ENCODE measurements at regions not wholly inside any gene's neighbourhood (a gene's known extent, or its start where the extent isn't known, plus 50 kb on each side); places are given as distances from the start of the nearest gene placed in this dataset.

DNA sequence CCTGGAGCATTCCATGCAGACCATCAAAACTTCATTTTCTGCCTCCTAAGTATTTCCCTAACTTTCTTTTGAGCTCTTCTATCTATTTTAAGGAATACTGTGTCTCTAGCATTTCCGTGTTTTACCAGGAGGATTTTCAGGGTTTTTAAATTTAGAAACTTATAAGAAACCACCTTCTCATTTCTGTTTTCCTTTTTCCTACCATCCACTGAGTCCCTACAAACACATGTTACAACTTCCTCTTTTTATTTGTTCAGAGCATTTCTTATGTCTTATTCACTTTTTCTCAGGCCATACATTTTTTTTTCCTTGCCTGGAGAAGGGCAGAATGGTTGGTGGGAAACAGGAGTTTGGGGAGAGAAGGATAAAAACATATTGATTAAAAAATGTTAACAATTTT is 130.0 kb upstream of the BMP5 start:
- CTCF ChIA-PET: no interaction called here
- no peak for DNase-seq (ENCODE audit: extremely low spot score)
- TF ChIP-seq, protein P1, sequence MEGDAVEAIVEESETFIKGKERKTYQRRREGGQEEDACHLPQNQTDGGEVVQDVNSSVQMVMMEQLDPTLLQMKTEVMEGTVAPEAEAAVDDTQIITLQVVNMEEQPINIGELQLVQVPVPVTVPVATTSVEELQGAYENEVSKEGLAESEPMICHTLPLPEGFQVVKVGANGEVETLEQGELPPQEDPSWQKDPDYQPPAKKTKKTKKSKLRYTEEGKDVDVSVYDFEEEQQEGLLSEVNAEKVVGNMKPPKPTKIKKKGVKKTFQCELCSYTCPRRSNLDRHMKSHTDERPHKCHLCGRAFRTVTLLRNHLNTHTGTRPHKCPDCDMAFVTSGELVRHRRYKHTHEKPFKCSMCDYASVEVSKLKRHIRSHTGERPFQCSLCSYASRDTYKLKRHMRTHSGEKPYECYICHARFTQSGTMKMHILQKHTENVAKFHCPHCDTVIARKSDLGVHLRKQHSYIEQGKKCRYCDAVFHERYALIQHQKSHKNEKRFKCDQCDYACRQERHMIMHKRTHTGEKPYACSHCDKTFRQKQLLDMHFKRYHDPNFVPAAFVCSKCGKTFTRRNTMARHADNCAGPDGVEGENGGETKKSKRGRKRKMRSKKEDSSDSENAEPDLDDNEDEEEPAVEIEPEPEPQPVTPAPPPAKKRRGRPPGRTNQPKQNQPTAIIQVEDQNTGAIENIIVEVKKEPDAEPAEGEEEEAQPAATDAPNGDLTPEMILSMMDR (IDR thresholded peaks at IDR 0.05; ENCODE audit: control extremely low read depth, extremely low read depth, low read depth, missing control alignments): no peak
- POLR2A ChIA-PET: no interaction called here

DNA sequence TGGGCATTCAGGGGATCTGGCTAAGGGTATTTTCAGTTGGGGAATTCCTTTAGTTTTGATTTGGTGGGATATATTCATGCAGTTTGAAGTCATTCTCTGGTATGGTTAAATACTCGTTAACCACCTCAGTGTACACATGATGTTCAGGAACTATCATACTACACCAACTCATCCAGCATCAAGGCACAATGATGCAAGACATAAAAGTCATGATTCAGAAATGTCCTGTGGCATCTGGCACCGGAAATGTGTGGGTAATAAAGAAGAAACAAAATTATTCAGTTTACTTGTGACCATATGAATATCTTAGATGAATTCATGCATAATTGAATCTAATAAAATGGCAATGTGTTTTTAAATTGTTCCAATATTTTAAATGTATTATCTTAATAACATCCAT is 129.0 kb upstream of the BMP5 start:
- no peak for DNase-seq (ENCODE audit: extremely low spot score)
- TF ChIP-seq, protein P1 (IDR thresholded peaks at IDR 0.05; ENCODE audit: control extremely low read depth, extremely low read depth, low read depth, missing control alignments): no peak
- ChIA-PET CTCF (no interaction called here), POLR2A (no interaction called here)

DNA sequence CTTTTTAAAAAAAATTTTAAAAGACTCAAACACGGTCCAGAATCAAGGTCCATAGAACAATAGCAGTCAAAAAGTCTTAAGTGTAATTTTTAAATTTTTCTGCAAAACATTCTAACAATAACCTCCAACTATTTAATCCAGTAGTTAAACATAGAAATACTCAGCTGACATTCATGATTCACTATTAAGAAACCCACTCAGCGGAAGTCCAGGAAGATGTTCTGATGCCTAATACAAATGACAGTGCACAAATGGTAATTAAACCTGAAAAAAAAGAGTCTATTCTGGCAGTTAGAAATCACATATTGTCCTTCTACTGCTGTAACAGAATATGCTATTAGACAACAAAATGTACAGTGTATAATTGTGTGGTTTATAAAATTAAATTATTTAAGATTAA is 128.2 kb upstream of the BMP5 start:
- ChIA-PET CTCF (no interaction called here), POLR2A (no interaction called here)
- TF ChIP-seq, protein P1 (IDR thresholded peaks at IDR 0.05; ENCODE audit: control extremely low read depth, extremely low read depth, low read depth, missing control alignments): no peak
- DNase-seq (ENCODE audit: extremely low spot score): no peak

DNA sequence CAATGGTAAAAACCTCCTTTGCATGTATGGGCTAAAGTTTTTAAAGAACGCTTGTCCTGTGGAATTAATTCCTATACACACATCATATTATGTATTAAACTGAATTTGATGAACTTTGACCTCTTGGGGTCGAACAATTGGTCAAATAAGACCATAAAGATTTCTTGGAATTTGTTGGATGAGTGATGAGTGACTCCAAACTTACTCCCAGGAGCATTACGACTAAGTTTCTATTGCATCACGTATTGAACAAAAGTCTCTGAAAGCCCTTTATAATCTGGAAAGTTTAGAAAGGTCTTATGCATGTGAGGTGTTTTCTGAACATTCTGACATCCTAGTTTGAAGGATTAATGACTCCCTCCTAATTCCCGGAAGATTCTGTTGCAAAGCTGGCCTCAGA is 126.9 kb upstream of the BMP5 start:
- TF ChIP-seq, protein P1 (IDR thresholded peaks at IDR 0.05; ENCODE audit: control extremely low read depth, extremely low read depth, low read depth, missing control alignments): no peak
- DNase-seq (ENCODE audit: extremely low spot score): no peak
- POLR2A ChIA-PET: no interaction called here
- CTCF ChIA-PET: no interaction called here

DNA sequence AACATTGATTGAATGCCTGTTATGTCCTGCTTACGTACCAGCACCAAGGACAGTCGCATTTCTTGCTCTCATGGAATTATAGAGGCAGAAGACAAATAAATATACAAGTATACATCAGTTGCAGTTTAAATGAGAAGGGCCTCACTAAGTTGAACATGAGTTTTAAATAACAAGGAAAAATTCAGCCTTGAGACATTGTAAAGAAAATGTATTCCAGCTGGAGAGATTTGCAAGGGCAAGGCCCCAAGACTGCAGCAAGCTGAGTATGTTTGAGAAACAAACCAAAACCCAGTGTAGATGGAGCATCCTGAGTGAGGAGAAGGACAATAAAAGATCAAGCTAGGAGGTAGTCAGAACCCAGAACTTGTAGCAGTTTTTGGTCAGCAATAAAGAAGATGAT is 123.2 kb upstream of the BMP5 start:
- DNase-seq (ENCODE audit: extremely low spot score): no peak
- POLR2A ChIA-PET: no interaction called here
- TF ChIP-seq, protein P1 (IDR thresholded peaks at IDR 0.05; ENCODE audit: control extremely low read depth, extremely low read depth, low read depth, missing control alignments): no peak
- CTCF ChIA-PET: interaction anchor here (1.0 kb wide), 2 partner anchors 9 to 16 kb away, joined by 3 to 4 read pairs; no protein-coding TSS in a partner anchor

DNA sequence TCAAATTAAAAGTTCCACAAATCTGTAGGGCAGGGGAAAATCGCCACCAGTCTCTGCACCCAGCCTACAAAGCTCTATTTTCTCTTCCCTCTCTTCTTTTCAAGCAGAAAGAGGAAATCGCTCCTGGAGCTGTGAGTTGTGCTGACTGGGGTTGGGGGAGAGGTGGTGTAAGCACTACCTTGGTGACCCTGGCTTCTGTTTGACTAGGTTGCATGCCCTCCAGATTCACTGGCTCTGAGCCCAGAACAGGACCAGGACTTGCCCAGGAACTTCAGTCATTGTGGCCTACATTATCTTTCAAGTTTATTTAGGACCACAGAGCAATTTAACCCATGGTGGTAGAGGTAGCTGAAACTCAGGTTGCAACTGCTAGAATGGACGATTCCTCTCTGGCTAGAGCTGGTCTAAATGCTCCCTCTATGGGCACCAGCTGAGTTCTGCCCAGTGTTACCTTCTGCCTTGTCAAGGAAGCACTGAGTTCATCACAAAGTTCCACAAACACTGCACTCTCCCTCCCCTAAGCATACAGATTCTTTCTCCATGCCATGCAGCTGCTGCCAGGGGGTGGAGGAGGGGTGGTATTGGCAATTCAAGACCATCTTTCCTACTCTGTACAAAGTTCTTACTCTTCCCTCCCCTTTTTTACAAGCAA is 122.0 kb upstream of the BMP5 start:
- TF ChIP-seq, protein P1 (IDR thresholded peaks at IDR 0.05; ENCODE audit: control extremely low read depth, extremely low read depth, low read depth, missing control alignments): no peak
- CTCF ChIA-PET: no interaction called here
- no peak for DNase-seq (ENCODE audit: extremely low spot score)
- POLR2A ChIA-PET: no interaction called here

Data from GM10248 (cell line).